ENCODE measurements at regions not wholly inside any gene's neighbourhood (a gene's known extent, or its start where the extent isn't known, plus 50 kb on each side); places are given as distances from the start of the nearest gene placed in this dataset.

GRCh38 chr11:134951305-134951700 lies 539.3 kb upstream of the B3GAT1 start:
- POLR2A ChIA-PET: no interaction called here
- no peak for DNase-seq (ENCODE audit: low read depth)
- CTCF ChIA-PET: interaction anchor here (1.7 kb wide), 1 partner anchor 10 kb away, joined by 4 read pairs; no protein-coding TSS in a partner anchor
- no peak for TF ChIP-seq CTCF (IDR thresholded peaks at IDR 0.05; ENCODE audit: insufficient read depth, low read depth, low read length)
- H3K27me3 ChIP-seq (ENCODE audit: control insufficient read depth, insufficient read depth, low read length): no peaks in the 10 kb centered on the region
- no peaks in the 10 kb centered on the region for H3K36me3 ChIP-seq (ENCODE audit: control insufficient read depth, insufficient read depth, low read length)
- no peak overlapping the region for H3K4me3 ChIP-seq (ENCODE audit: low read depth, low read length)

- Histone ChIP-seq H3K27me3 (ENCODE audit: control insufficient read depth, insufficient read depth, low read length) (no peaks in the 10 kb centered on the region), H3K36me3 (ENCODE audit: control insufficient read depth, insufficient read depth, low read length) (no peaks in the 10 kb centered on the region), H3K4me3 (ENCODE audit: low read depth, low read length) (no peak overlapping the region)
- POLR2A ChIA-PET: no interaction called here
- TF ChIP-seq CTCF (IDR thresholded peaks at IDR 0.05; ENCODE audit: insufficient read depth, low read depth, low read length): no peak
- no peak for DNase-seq (ENCODE audit: low read depth)
- CTCF ChIA-PET: interaction anchor here (1.7 to 2.0 kb wide), 2 partner anchors 9 to 82 kb away, joined by 4 read pairs; no protein-coding TSS in a partner anchor
Observed at GRCh38 chr11:134950692-134951304, 538.8 kb upstream of the B3GAT1 start.

GRCh38 chr11:134949121-134950090 lies 537.4 kb upstream of the B3GAT1 start:
- H3K36me3 ChIP-seq (ENCODE audit: control insufficient read depth, insufficient read depth, low read length): no peaks in the 10 kb centered on the region
- no peak for TF ChIP-seq CTCF (IDR thresholded peaks at IDR 0.05; ENCODE audit: insufficient read depth, low read depth, low read length)
- ChIA-PET CTCF (interaction anchor here (1.7 to 2.0 kb wide), 2 partner anchors 8 to 81 kb away, joined by 4 read pairs; no protein-coding TSS in a partner anchor), POLR2A (no interaction called here)
- DNase-seq (ENCODE audit: low read depth): peak; percentile 46
- H3K27me3 ChIP-seq (ENCODE audit: control insufficient read depth, insufficient read depth, low read length): no peaks in the 10 kb centered on the region
- H3K4me3 ChIP-seq (ENCODE audit: low read depth, low read length): no peak overlapping the region

- CTCF ChIA-PET: no interaction called here
- no peak for TF ChIP-seq CTCF (IDR thresholded peaks at IDR 0.05; ENCODE audit: insufficient read depth, low read depth, low read length)
Observed at GRCh38 chr11:134947556-134947955, 535.5 kb upstream of the B3GAT1 start.

GRCh38 chr11:134945993-134946392 lies 534.0 kb upstream of the B3GAT1 start:
- H3K4me3 ChIP-seq (ENCODE audit: low read depth, low read length): no peak overlapping the region
- no peak for DNase-seq (ENCODE audit: low read depth)
- H3K27me3 ChIP-seq (ENCODE audit: control insufficient read depth, insufficient read depth, low read length): no peaks in the 10 kb centered on the region
- POLR2A ChIA-PET: no interaction called here
- no peaks in the 10 kb centered on the region for H3K36me3 ChIP-seq (ENCODE audit: control insufficient read depth, insufficient read depth, low read length)
- CTCF ChIA-PET: no interaction called here
- no peak for TF ChIP-seq CTCF (IDR thresholded peaks at IDR 0.05; ENCODE audit: insufficient read depth, low read depth, low read length)

More at GRCh38 chr11:134947556-134947955, 535.5 kb upstream of the B3GAT1 start:
- DNase-seq (ENCODE audit: low read depth): no peak
- H3K4me3 ChIP-seq (ENCODE audit: low read depth, low read length): no peak overlapping the region
- no peaks in the 10 kb centered on the region for H3K27me3 ChIP-seq (ENCODE audit: control insufficient read depth, insufficient read depth, low read length)
- H3K36me3 ChIP-seq (ENCODE audit: control insufficient read depth, insufficient read depth, low read length): no peaks in the 10 kb centered on the region
- POLR2A ChIA-PET: no interaction called here

Data from BJ (cell line).